Right lobe of liver (tissue), 6 donors: ENCODE measurements at regions not wholly inside any gene's neighbourhood (a gene's known extent, or its start where the extent isn't known, plus 50 kb on each side); places are given as distances from the start of the nearest gene placed in this dataset.

Source experiments
- ATAC-seq, 4 donors: fragments of 200-7000 bp; cut with Tn5 transposase; one replicate each; pipeline ENCODE4 v1.9.1; 2020; ENCODE audit warnings: mild to moderate bottlenecking in 4 of 4, moderate library complexity in 4 of 4
- DNase-seq, 3 donors: peaks; one replicate each; pipeline ENCODE4 v3.0.0-alpha.2; 2020
- H3K27ac ChIP-seq, 3 donors: fragments of 200-600 bp; one replicate each; pipeline ENCODE4 v1.8.0; 2022
- H3K27me3 ChIP-seq, 2 donors: fragments of 200-600 bp; one replicate each; pipeline ENCODE4 v1.8.0; 2022
- H3K36me3 ChIP-seq, 4 donors: fragments of 200-600 bp; sonication (generic) in 1 of 4; one replicate each; pipeline versions ENCODE4 v1.5.1 to v1.8.0; 2017 to 2022; ENCODE audit warnings: control low read depth in 1 of 4
- H3K4me1 ChIP-seq, 4 donors: fragments of 200-600 bp; sonication (generic) in 1 of 4; one replicate each; pipeline versions ENCODE4 v1.5.1 to v1.8.0; 2017 to 2022; ENCODE audit warnings: control low read depth in 1 of 4
- H3K4me3 ChIP-seq, 3 donors: fragments of 200-600 bp; one replicate each; pipeline ENCODE4 v1.8.0; 2022
- H3K9me3 ChIP-seq, 4 donors: fragments of 200-600 bp; sonication (generic) in 1 of 4; one replicate each; pipeline versions ENCODE4 v1.5.1 to v1.8.0; 2017 to 2022; ENCODE audit warnings: control low read depth in 1 of 4
- POLR2A ChIP-seq: fragments of 450-650 bp; IDR thresholded peaks from one replicate; pipeline ENCODE4 v1.6.1; 2017; ENCODE audit warnings: antibody characterized with exemption, mild to moderate bottlenecking
- WGBS: methylation state at CpG from one replicate; pipeline ENCODE4 v1.1.6; 2018; ENCODE audit warnings: low coverage, low lambda C conversion rate; ENCODE audit not compliant: insufficient coverage; ENCODE audit errors: missing lambda C conversion rate; 5-methylcytosine and 5-hydroxymethylcytosine counted together
- intact Hi-C, 2 donors: fragments of 100-400 bp; cut with DNase I; formaldehyde crosslinking; loops; one replicate each; pipeline versions ENCODE4 v1.11.2 to v1.14.1; 2022
- TF ChIP-seq, protein P1 (sequence below), 4 donors: fragments of 200-600 bp in 3 of 4; fragments of 450-650 bp in 1 of 4; IDR thresholded peaks; one replicate each; pipeline versions ENCODE4 v1.5.1 to v1.8.0; 2016 to 2022; ENCODE audit warnings: antibody characterized with exemption in 4 of 4, mild to moderate bottlenecking in 2 of 4
- donor health status: DM: no; HTN: yes; CAD: no.
- donor health status: DM: no; HTN: no; CAD: no.
- donor health status: DM: no; HTN: no; CAD: no.
- donor health status: DM: no; HTN: yes; CAD: no.
- donor health status: DM: no; HTN: yes; CAD: no.

DNA sequence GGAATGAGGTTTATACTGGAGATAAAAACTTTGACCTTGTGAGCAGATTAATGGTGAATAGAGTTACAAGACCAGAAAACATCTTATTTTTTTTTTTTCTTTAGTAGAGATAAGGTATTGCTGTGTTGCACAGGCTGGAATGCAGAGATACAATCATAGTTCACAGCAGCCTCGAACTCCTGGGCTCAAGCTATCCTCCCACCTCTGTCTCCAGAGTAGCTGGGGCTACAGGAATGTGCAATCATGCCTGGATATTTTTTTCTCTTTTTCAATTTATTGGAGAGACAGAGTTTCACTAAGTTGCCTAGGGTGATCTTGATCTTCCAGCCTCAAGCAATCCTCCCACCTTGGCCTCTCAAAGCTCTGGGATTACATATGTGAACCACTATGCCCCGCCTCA, 2139.1 kb downstream of the PCDH9 start:
- Histone ChIP-seq H3K4me3 (no peak overlapping the region), H3K27me3 (no peaks in the 10 kb centered on the region), H3K27ac (no peak overlapping the region), H3K9me3 (no peaks in the 10 kb centered on the region), H3K4me1 (no peaks in the 10 kb centered on the region), H3K36me3 (no peaks in the 10 kb centered on the region)
- 39% methylated on average over 2 of the region's 2 CpGs for WGBS
- intact Hi-C loops, result no loop called here
- TF ChIP-seq, protein P1, sequence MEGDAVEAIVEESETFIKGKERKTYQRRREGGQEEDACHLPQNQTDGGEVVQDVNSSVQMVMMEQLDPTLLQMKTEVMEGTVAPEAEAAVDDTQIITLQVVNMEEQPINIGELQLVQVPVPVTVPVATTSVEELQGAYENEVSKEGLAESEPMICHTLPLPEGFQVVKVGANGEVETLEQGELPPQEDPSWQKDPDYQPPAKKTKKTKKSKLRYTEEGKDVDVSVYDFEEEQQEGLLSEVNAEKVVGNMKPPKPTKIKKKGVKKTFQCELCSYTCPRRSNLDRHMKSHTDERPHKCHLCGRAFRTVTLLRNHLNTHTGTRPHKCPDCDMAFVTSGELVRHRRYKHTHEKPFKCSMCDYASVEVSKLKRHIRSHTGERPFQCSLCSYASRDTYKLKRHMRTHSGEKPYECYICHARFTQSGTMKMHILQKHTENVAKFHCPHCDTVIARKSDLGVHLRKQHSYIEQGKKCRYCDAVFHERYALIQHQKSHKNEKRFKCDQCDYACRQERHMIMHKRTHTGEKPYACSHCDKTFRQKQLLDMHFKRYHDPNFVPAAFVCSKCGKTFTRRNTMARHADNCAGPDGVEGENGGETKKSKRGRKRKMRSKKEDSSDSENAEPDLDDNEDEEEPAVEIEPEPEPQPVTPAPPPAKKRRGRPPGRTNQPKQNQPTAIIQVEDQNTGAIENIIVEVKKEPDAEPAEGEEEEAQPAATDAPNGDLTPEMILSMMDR (IDR thresholded peaks at IDR 0.05), result no peak
- no peak for TF ChIP-seq POLR2A
- no peak for ATAC-seq
- DNase-seq, result no peak

DNA sequence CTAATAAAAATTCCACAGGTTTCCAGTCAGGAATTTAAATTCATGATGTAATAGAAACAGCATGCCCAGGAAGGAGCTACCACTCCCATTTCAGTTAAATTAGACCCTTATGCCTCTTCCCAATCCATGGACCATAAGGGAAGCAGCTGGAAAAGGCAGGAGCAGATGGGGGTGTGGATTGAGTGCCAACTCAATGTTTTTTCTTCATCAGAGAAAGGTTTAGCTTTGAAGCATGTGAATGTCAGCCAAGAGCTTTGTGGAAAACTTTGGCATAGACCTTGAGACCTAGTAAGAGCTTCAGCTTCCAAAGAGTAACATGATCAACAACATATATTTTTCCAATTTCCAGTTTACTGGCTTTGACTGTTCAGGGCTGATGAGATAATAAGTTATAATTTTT, 2139.9 kb downstream of the PCDH9 start:
- Histone ChIP-seq H3K4me3 (no peak overlapping the region), H3K27me3 (no peaks in the 10 kb centered on the region), H3K9me3 (no peaks in the 10 kb centered on the region), H3K27ac (no peak overlapping the region), H3K36me3 (no peaks in the 10 kb centered on the region), H3K4me1 (no peaks in the 10 kb centered on the region)
- intact Hi-C loops, result no loop called here
- no peak for ATAC-seq
- no peak for DNase-seq
- TF ChIP-seq POLR2A, result no peak
- TF ChIP-seq, protein P1 (IDR thresholded peaks at IDR 0.05), result no peak

DNA sequence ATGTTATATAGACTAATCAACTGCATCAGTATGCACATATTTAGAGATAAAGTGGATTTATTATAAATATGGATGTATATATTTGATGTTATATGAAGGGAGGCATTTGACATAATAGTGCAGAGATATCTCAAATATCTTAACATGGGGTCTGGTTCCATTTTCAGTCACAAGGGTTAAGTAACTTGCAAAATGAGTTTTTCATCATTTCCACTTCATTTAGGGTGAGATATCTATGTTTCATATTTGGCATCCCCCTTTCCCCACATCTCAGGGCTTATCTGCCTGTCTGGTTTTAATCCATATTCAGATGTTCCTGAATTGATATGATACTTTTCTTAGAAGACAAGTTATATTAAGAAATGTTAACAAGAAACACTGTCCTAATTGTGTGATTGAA, 2141.2 kb downstream of the PCDH9 start:
- ATAC-seq, result no peak
- intact Hi-C loops, result no loop called here
- H3K4me1 ChIP-seq, result no peaks in the 10 kb centered on the region
- H3K4me3 ChIP-seq, result no peak overlapping the region
- H3K36me3 ChIP-seq, result no peaks in the 10 kb centered on the region
- no peaks in the 10 kb centered on the region for H3K27me3 ChIP-seq
- DNase-seq, result no peak
- H3K27ac ChIP-seq, result no peak overlapping the region
- H3K9me3 ChIP-seq, result no peaks in the 10 kb centered on the region
- no peak for TF ChIP-seq POLR2A
- TF ChIP-seq, protein P1 (IDR thresholded peaks at IDR 0.05), result no peak

DNA sequence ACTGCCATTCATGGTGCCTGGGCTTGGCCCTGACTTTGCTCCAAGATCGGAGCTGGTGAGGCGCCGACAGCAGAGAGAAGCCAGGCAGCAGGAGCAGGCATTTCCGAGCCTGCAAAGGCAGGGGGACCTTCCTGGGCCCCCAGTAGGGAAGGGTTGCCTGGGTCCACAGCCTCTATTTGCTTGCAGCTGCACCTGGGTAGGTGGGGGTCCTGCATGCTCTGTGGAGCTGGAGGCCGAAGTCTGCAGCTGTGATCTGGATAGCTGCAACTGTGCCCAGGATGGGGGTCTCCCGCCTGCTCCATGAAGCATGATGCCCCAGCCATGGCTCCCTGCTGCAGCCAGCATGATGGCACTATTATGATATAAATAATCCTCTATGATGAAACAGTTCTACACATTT, 2144.2 kb downstream of the PCDH9 start:
- H3K27me3 ChIP-seq, result no peaks in the 10 kb centered on the region
- DNase-seq (no peak), ATAC-seq (no peak)
- TF ChIP-seq, protein P1 (IDR thresholded peaks at IDR 0.05), result no peak
- TF ChIP-seq POLR2A, result no peak
- H3K4me3 ChIP-seq, result no peak overlapping the region
- no peak overlapping the region for H3K27ac ChIP-seq
- no peaks in the 10 kb centered on the region for H3K9me3 ChIP-seq
- intact Hi-C loops, result no loop called here
- no peaks in the 10 kb centered on the region for H3K36me3 ChIP-seq
- WGBS, result 71% methylated on average over 2 of the region's 6 CpGs
- H3K4me1 ChIP-seq, result no peaks in the 10 kb centered on the region

DNA sequence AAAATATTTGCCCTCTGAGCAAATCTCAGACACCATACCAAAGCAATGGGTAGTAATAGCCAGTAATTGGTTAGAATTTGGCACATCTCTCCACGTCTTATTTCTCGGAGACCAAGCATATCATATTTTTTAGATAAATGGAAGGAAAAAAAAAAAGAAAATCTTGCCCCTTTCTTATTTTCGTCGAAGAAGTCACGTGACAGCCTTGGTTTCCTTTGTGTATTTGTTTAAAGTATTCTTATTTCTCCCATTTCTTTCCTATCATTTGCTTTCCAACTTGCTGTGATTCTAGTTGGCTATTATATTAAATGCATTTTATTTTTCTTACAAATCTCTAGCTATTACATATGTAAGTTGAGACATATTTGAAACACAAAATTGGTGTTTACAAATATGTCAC, 2155.9 kb downstream of the PCDH9 start:
- WGBS, result 36% methylated on average over 5 of the region's 5 CpGs
- no peak for DNase-seq
- no peak overlapping the region for H3K27ac ChIP-seq
- H3K27me3 ChIP-seq, result no peaks in the 10 kb centered on the region
- ATAC-seq, result no peak
- H3K4me3 ChIP-seq, result no peak overlapping the region
- no peak for TF ChIP-seq POLR2A
- TF ChIP-seq, protein P1 (IDR thresholded peaks at IDR 0.05), result no peak
- no peaks in the 10 kb centered on the region for H3K4me1 ChIP-seq
- intact Hi-C loops, result no loop called here
- H3K36me3 ChIP-seq, result no peaks in the 10 kb centered on the region
- no peaks in the 10 kb centered on the region for H3K9me3 ChIP-seq
